ENCODE measurements at regions not wholly inside any gene's neighbourhood (a gene's known extent, or its start where the extent isn't known, plus 50 kb on each side); places are given as distances from the start of the nearest gene placed in this dataset.

DNA sequence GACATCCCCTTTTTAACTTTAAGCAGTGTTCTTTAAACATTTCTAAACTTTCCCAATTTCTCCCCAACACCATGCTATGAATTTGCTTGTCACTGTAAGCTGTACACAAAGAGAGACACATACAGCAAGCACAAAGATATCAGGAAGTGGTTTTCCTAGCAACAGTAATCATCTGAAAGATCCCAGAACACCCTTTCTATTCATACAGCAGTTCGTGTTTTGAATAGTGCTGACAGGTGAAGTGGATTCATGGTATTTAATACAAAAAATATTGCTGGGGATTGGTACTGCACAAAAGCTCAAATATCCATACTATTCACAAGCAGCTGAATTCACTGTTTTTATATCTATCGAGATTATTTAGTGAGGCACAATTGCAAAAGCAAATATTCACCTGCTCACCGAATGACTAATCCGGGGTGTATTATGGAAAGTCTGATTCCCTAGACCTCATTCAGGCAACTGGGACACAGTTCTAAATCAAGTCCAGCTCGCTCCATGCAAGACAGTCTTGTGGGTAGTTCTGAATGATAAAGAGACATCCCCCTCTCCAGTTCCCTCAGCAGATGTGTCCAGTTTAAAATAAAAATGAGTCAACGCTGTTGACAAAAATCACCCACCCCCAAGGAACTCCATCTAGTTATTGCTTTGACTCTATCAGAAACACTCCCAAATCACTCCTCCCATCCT, 107.1 kb upstream of the TSHZ2 start:
- no peak for DNase-seq (ENCODE audit: extremely low read depth in 1 of 2, low read depth in 1 of 2)

DNA sequence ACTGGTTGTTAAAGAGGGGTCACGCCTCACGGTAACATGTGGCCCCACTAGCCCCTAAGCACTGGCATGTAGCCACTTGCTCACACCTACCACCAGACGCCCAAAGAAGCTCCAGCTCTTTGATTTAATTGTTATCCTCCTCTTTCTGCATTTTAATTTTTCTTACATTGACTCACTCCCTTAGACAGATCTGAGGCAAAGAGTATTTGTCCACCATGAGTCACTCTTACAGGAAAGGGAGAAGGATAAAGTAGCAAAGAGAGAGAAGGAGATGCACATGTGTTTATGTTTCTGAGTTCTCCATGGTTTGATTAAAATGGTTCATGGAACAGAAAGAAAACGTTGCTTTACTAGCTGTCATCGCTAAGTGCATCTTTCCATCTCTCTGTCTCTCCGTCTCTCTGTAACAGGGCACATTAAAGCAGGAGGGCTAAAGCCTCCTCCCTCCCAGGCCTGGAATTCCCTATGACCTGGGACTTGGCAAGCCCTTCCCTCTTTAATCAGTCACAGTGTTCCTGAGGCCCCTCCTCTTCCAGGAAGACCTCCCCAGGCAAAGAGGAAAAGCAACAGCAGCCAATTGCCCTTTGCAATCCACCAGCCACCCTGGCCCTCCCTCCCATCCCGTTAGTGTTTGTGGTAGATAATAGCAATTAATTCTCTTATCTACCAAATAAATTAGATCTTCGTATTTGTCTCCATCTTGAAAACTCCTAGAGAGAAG, 112.8 kb upstream of the TSHZ2 start:
- DNase-seq (ENCODE audit: extremely low read depth in 1 of 2, low read depth in 1 of 2): no peak

DNA sequence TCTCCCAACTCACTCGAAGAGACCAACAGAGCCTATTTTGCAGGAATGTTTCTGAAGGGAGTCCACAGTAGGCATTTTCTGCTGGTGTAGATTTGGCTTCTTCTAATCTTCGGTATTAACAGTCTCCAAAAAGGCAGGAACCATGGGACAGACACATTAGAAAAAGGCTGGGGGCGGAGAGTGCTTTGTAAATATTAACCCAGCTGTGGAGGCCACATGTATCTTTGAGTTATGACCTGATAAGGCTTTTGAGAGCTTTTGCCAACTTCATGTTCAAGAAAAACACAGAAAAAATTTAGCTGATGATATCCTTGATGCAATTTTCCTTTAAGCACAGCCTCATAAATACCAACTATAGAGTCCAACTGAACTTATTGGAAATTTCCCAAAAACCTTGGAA, 119.4 kb upstream of the TSHZ2 start:
- DNase-seq (ENCODE audit: extremely low read depth in 1 of 2, low read depth in 1 of 2): no peak

DNA sequence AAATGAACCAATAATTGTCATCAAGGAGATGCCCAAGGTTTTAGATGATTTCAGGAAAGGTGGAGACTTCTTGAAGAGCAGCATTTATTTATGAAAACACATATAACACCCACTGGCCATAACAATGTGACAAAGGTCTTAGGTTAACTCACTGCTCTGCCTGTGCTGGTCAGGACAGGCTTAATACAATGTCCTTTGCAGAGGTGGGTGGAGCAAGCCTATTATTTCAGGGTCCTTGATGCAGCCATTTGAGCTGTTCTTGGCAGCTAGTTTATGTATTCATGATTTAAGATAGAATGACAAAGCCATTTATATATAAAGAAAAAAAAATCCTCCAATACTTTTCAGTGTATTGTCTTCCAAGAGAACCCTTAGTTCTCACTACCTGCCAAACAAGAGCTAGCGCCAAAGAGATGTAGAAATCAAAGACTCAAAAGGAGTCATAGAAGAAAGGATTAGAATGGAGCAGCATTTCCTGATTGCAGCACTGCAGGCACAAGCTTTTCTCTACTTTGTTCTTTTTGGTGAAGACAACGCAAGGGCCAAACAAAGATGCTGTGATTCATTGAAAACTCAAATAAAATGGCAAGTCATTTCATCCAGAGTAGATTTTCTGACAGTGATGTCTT, 124.3 kb upstream of the TSHZ2 start:
- DNase-seq (ENCODE audit: extremely low read depth in 1 of 2, low read depth in 1 of 2): no peak

DNA sequence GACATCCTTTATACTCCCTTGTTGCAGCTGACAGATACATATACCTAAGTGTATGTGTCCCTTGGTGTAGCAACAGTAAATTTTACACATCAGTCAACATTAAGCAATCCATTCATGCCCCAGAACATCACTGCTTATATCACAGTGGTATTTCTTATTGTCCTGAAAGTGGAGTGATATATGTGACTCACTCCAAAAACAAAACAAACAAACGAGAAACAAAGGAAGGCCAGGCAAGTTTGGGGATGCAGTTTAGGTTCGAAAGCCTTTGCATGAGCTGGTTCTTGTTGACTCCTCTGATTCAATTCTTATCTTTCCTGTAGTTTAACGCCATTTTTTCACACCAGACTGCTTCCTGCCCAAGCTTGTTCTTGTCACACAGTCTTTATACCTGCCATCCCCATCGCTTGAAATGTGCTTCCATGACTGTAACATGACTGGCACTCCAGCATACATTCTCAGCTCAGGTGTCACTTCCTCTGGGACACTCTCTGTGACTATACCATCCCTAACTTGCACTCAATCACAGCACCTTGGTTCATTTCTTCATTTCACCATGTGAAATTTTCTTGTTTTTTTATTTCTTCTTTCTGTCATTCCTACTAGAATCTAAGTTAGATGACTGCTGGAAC, 125.0 kb upstream of the TSHZ2 start:
- no peak for DNase-seq (ENCODE audit: extremely low read depth in 1 of 2, low read depth in 1 of 2)

DNA sequence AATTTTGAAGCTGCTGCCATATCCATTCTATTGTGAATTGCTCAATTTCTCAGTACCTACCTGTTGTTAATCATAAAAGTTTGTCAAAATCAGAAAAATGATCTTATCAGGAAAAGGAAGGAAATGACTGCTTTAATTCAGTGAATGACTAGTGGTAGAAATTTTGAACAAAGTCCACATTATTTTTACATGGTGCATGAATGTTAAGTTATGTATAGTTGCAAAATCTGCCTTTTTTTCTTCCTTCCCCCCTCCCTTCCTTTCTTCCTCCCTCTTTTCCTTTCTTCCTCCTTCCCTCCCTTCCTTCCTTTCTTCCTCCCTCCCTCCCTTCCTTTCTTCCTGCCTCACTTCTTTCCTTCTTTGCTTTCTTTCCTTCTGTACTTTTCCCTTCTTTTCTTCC, 127.1 kb upstream of the TSHZ2 start:
- no peak for DNase-seq (ENCODE audit: extremely low read depth in 1 of 2, low read depth in 1 of 2)

DNA sequence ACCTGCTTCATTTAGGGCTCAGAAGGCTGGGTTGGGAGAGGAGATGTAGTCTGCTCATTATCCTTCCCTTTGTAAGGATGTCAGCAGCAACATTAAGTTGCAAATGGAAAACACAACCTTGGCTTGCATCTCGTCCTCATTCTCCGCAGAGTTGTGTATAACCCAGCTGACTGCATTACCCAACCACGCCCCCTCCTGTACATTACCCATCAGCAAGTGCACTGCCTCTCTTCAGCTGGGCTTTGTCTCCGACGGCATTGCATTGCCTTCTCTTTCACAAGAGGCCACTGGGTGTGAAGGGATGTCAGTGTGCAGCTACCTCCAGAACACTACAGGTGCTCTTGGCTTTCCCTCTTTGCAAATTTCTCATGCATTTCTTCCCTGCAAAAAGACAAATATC, 128.7 kb upstream of the TSHZ2 start:
- DNase-seq (ENCODE audit: extremely low read depth in 1 of 2, low read depth in 1 of 2): no peak

DNA sequence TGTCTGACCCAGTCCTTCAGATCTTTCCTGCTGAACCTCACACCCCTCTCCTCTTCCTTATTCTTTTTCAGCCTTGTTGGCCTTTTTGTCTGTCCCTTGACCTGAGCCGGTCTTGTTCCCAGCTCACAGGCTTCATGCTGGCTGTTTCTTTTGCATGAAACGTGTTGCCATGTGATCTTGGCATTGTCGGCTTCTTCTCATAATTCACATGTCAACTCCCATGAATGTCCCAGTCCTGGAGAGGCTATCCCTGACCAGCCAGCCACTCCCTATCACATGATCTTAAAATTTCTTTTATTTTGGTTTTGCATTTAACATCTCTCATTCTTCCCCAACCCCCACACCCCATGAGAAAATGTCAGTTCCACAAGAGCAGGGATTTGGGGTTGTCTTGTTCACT, 131.2 kb upstream of the TSHZ2 start:
- DNase-seq (ENCODE audit: extremely low read depth in 1 of 2, low read depth in 1 of 2): no peak

DNA sequence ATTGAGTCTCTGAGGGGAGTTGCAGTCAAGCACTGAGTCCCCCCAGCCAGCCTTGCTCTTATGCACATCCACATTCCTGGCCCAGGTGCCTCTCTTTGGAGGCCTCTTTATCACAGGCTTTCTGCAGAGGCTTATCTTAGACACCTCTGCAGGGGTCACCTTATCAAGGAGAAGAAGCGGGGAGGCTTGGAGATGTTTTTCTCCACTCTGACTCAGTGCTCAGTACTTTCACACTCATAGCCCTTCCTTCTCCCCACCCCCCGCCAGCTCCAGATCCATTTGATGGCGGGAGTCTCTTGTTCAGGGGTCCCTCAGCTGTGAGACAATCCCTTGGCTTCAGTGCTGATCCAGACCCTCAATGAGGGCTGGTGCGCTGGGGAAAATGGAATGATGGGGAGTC, 132.1 kb upstream of the TSHZ2 start:
- DNase-seq (ENCODE audit: extremely low read depth in 1 of 2, low read depth in 1 of 2): no peak

DNA sequence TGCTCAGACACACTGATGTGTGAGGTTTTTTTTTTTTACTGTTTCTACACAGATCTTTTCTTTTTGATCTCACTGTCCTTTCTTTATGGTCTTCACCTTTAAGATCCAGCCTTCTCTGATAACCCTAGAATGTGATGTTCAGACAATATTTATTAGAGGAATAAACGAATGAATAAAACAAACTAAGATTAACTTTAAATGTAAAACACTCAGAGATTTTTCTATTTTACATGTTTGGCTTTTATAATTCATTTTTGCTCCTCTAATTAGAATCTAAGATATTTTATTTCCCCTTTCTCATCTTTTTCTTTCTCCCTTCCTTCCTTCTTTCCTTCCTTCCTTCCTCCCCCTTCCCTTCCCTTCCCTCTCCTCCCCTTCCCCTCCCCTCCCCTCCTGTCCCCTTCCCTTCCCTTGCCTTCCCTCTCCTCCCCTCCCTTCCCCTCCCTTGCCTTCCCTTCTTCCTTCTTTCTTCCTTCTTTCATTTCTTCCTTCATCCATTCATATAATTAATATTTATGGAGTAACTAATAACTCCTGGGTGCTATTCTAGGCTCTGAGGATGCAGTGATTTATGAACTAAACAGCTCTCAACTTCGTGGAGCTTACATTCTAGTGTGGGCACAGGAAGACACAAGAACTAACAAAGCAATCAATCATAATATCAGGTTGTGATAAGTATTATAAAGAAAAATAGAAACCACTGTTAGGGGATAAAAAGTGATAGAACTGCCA, 133.5 kb upstream of the TSHZ2 start:
- DNase-seq (ENCODE audit: extremely low read depth in 1 of 2, low read depth in 1 of 2): no peak

DNA sequence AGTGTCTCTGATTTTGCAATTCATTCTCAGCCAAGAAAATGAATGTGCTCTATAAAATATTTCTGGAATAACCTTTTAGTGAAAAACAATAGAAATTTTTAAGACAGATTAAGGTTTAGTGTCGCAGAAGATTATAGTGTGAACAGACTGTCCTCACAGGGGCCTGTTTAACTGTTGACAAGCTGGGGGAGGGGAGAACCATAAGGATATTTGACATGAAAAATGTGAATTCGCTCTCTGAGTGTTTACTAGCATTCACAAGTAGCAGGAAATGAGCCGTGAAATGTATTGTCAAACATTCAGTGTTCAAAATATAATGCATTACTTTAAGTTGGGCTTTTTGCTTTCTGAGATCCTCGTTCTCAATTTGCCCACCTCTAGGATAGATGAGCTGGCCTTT, 134.8 kb upstream of the TSHZ2 start:
- no peak for DNase-seq (ENCODE audit: extremely low read depth in 1 of 2, low read depth in 1 of 2)

DNA sequence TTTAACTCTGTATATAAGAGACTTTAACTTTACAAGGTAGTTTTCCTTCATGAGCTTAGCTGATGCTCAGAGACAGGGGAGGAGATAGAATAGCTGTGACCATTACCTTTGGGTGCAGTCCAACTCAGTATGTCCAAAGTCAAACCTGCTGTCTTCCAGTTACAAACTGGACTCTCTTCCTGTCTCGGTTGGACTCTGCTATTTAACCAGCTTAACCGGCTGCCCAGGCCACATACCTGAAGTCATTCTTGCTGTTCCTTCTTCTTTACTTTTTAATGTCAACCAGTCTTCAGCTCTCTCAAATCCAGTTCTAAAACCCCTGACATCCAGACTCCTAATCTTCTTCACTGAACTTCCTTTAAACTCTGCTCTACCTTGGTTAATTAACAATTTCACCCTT, 138.3 kb upstream of the TSHZ2 start:
- DNase-seq (ENCODE audit: extremely low read depth in 1 of 2, low read depth in 1 of 2): no peak

DNA sequence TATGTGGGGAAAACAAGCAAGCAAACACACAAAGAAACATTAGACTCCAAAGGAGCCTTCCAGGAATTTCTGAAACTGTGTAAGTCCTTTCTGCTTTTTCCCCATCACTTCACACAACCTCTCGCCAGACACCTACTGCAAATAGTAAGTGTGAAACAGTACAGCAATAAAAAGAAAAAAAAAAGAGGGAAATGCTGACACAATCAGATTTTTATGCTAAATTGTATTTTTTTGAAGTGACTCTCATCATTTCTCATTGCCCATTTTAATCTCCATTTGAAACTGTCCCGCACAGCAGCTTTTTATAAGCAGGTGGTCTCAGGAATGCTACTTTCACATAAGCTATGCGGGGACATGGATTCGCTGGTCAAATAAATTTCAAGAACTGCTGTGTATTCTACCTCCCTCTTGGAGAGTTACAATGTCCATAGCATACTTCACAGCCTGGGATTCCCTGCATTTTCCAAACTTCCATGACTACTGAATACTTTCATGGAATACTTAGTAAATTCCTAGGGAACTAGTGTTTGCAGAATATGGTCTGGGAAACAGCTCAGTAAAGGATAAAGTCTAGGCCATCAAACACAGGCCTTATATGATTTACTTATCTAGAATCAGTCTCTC, 139.9 kb upstream of the TSHZ2 start:
- no peak for DNase-seq (ENCODE audit: extremely low read depth in 1 of 2, low read depth in 1 of 2)

DNA sequence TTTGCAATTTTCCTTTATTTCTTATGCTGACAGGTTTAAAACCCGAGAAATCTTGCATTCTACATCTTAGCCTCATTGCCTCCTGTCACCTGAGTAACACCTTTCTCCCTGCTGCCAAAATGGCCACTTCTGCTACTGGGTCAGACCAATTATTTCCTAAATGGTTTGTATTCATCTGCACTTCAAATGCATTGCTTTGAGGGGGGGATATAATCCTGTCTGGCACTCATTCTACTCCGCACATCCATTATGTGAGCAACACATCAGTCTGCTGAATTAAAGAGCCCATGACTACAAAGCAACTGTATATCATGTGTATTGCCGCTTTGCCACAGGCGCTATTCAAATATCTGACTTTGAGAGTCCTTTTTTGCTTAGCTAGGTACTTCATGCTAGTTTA, 141.6 kb upstream of the TSHZ2 start:
- no peak for DNase-seq (ENCODE audit: extremely low read depth in 1 of 2, low read depth in 1 of 2)

DNA sequence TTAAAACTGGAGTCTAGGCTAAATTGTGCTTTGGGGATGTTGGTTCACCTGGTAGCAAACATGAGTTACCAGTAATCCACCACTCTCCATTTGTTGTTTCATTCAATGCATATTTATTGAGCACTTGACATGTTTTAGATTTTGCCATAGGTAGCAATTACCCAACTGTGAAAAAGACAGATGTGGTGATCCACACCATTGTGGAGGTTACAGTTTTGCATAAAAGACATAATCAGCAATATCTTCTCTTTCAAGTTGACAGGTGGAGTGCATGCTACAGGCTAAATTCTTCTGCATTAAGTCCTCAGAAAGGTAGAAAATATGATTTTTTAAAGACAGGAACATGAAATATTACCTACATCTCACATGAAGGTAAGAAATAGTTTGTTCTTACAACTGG, 143.0 kb upstream of the TSHZ2 start:
- no peak for DNase-seq (ENCODE audit: extremely low read depth in 1 of 2, low read depth in 1 of 2)

DNA sequence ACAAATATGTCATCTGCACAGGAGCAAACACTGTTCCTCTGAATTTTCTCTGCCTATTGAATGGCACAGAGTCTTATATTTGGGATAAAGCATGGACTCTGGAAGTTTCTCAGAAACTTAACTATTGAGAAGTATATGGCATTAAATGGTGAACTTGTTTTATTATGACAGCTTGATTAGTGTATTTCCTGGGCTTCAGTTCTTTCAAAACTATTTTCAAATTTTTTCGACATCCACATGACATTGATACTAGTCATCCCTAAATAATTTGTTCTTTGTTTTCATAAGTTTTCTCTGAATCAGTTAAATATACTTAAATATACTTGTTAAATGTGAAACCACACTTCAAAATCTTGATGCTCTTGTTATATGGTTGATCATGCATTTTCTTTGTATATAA, 144.0 kb upstream of the TSHZ2 start:
- DNase-seq (ENCODE audit: extremely low read depth in 1 of 2, low read depth in 1 of 2): no peak

DNA sequence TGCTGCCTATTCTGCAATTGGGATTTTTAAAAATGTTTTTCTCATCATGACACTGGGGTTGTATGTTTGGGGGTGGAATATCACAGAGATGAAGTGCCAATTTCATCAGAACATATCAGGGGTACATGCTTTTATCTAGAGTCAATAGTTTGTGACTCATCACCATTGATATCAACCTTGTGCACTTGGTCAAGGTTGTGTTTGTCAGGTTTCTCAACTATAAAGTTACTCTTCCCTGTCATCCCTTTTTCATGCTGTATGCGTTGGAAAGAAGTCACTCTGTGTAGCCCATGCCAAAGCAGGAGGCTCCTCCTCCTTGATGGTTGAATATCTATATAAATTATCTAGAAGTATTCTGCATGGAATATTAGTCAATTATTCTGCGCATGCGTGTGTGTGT, 145.4 kb upstream of the TSHZ2 start:
- no peak for DNase-seq (ENCODE audit: extremely low read depth in 1 of 2, low read depth in 1 of 2)

DNA sequence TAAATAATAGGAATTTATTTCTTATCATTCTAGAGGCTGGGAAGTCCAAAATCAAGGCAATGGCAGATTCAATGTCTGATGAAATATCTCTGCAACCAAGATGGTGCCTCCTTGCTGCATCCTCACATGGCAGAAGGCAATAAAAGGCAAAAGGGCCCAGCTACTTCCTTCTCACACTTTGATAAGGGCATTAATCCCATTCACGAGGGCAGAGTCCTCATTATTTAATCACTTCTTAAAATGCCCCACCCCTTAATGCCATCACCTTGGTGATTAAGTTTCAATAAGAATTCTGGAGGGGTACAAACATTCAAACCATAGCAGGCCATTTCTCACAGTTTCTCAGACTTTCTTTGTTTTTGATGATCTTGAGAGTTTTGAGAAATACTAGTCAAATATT, 145.8 kb upstream of the TSHZ2 start:
- no peak for DNase-seq (ENCODE audit: extremely low read depth in 1 of 2, low read depth in 1 of 2)

DNA sequence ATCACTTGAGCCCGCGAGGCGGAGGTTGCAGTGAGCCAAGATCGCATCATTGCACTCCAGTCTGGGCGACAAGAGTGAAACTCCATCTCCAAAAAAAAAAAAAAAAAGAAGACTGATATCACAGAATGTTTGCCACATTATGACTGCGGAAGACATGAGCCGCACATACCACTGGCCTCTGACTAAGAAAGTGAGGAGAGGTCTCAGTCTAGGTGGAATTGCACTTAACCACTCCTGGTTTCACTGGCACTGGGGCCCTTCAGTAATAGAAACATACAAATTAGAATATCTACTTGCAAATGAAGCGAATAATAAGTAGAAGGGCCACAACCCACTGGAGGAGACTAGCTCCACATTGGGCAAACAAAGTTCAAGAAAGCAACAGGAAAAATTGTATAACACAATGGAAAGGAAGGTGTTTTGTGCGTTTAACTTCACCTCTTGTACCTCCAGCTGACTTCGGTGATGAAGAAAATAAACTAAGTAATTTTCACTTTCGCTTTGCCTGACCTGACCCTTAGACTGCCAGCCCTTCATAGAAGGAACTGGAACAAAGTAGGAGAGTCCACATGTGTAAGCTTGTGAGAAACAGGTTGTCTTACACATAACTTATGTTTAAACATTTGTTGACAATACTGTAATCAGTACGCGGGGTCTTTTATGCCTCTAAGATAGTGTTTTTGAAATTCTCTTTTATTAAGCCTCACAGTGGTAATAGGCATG, 147.5 kb upstream of the TSHZ2 start:
- DNase-seq (ENCODE audit: extremely low read depth in 1 of 2, low read depth in 1 of 2): no peak

DNA sequence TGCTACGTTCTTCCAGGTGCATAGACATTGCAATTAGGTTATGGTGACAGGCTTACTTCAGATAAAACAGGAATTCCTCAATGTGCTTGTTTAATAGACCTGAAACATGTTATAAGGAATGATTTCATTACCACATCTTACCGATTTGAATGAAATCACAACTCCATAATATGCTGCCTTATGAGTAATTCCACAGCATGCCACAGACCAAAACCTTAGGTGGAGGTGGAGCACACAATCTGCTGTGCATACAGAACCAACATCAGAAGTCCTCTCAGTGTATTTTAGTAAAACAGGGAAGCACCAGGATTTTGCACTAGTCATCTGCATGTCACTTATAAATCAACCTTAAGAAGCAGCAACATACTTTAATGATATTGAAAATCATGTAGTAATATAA, 148.9 kb upstream of the TSHZ2 start:
- DNase-seq (ENCODE audit: extremely low read depth in 1 of 2, low read depth in 1 of 2): no peak
